ENCODE measurements at regions not wholly inside any gene's neighbourhood (a gene's known extent, or its start where the extent isn't known, plus 50 kb on each side); places are given as distances from the start of the nearest gene placed in this dataset.

DNA sequence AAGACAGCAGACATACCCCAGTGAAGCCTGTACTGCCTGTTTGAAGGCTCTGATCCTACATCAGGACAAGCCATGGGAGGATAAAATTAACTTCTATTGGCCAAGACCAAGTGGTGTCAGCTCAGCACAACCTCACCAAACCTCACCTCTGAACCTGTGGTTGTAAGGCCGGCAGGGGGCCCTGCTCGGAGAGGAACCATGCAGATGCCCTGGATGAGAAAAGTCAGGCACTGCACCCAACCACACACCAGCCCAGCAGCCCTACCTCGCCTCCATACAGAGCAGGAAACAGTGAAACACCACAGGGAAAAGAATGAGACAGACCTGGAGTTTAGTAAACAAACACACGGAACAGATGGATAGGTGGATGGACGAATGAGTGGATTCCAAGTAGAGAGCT lies 70.0 kb upstream of the PAX7 start:
- H4K20me1 ChIP-seq (ENCODE audit: insufficient read depth) = no peaks in the 10 kb centered on the region
- intact Hi-C loops (cut with micrococcal nuclease) = no loop called here
- POLR2A ChIA-PET = no interaction called here
- no peaks in the 10 kb centered on the region for H3K9me3 ChIP-seq (ENCODE audit: control insufficient read depth in 1 of 2, insufficient read depth in 1 of 2, low read depth in 1 of 2, low read length in 2 of 2)
- H3K9ac ChIP-seq (ENCODE audit: low read length) = no peak overlapping the region
- H3K36me3 ChIP-seq (ENCODE audit: control insufficient read depth in 1 of 2, insufficient read depth in 2 of 2, low read length in 2 of 2) = no peaks in the 10 kb centered on the region
- H2AFZ ChIP-seq (ENCODE audit: low read depth, low read length, poor library complexity, severe bottlenecking) = no peak overlapping the region
- peak; percentile 90 for ATAC-seq
- CTCF ChIA-PET = interaction anchor here (0.7 to 4.0 kb wide), 4 partner anchors 15 to 1012 kb away, joined by 3 to 30 read pairs (median 4); no protein-coding TSS in a partner anchor
- no TSS peak for BruUV-seq (replicated peaks)
- H3K4me3 ChIP-seq (replicated peaks in 1 of 2; ENCODE audit: low read depth in 1 of 2, low read length in 2 of 2) = no peak overlapping the region
- TF ChIP-seq POLR2AphosphoS5 (IDR thresholded peaks at IDR 0.05; ENCODE audit: low read depth, low read length) (no peak), CBX3 (IDR thresholded peaks at IDR 0.05; ENCODE audit: low read depth) (no peak), SP1 (IDR thresholded peaks at IDR 0.05; ENCODE audit: low read depth) (no peak), RAD21 (IDR thresholded peaks at IDR 0.05; ENCODE audit: low read depth) (peak; percentile 21; the same call in 1 of the 2 replicates), JUND (IDR thresholded peaks at IDR 0.05) (no peak)
- TF ChIP-seq, protein P1, sequence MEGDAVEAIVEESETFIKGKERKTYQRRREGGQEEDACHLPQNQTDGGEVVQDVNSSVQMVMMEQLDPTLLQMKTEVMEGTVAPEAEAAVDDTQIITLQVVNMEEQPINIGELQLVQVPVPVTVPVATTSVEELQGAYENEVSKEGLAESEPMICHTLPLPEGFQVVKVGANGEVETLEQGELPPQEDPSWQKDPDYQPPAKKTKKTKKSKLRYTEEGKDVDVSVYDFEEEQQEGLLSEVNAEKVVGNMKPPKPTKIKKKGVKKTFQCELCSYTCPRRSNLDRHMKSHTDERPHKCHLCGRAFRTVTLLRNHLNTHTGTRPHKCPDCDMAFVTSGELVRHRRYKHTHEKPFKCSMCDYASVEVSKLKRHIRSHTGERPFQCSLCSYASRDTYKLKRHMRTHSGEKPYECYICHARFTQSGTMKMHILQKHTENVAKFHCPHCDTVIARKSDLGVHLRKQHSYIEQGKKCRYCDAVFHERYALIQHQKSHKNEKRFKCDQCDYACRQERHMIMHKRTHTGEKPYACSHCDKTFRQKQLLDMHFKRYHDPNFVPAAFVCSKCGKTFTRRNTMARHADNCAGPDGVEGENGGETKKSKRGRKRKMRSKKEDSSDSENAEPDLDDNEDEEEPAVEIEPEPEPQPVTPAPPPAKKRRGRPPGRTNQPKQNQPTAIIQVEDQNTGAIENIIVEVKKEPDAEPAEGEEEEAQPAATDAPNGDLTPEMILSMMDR (IDR thresholded peaks at IDR 0.05 in 2 of 3, conservative IDR thresholded peaks at IDR 0.05 in 1 of 3; ENCODE audit: borderline replicate concordance in 1 of 3, insufficient read depth in 1 of 3, low read depth in 2 of 3, low read length in 2 of 3) = peak; percentile 20 to 58 (median 41); a peak in 4 of 6 replicates
- H3K4me1 ChIP-seq (ENCODE audit: control insufficient read depth in 1 of 2, insufficient read depth in 2 of 2, low read length in 2 of 2) = no peaks in the 10 kb centered on the region
- H3K4me2 ChIP-seq (ENCODE audit: low read length) = no peak overlapping the region
- RAD21 ChIA-PET (ENCODE audit: low non-redundant PET in 1 of 2, low total read pairs in 2 of 2, uncharacterized antibody in 2 of 2, unreplicated experiment in 2 of 2) = interaction anchor here in 1 of 2 experiments (0.6 kb wide), 1 partner anchor 756 kb away, joined by 3 read pairs; no protein-coding TSS in a partner anchor
- H3K27me3 ChIP-seq (ENCODE audit: insufficient read depth, low read length) = peaks cover 7% of the 10 kb centered on the region; the same call in 1 of the 2 replicates
- H3K9me2 ChIP-seq (ENCODE audit: insufficient read depth) = no peaks in the 10 kb centered on the region
- H3K79me2 ChIP-seq (ENCODE audit: insufficient read depth, low read length) = no peaks in the 10 kb centered on the region
- H3K27ac ChIP-seq (ENCODE audit: low read depth, low read length) = no peak overlapping the region
- DNase-seq (ENCODE audit: low read depth, low spot score) = no peak

DNA sequence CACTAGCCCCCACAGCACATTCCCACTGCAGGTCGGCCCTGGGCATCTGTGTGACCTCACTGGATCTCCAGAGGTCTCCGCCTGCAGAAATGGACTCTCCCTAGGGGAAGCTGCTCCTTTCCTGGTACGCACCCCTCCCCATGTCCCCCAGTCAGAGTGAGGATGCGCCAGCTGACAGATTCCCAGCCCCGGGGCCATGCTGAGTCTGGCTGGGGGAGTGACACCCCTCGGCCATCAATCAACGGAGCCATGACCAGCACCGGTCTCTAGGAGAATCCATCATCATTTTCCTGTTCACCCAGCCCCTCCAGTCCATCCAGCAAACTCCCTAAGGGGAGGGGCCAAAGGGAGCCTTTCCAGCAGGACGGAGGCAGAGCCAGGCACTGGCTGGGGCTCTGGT lies 68.7 kb upstream of the PAX7 start:
- TF ChIP-seq TCF7L2 (IDR thresholded peaks at IDR 0.05; ENCODE audit: borderline replicate concordance, extremely low read depth, insufficient read depth, insufficient read length) (no peak), SRF (IDR thresholded peaks at IDR 0.05; ENCODE audit: low read depth) (no peak), RAD21 (IDR thresholded peaks at IDR 0.05; ENCODE audit: low read depth) (no peak), FOSL1 (IDR thresholded peaks at IDR 0.05; ENCODE audit: low read depth) (no peak), EGR1 (IDR thresholded peaks at IDR 0.05; ENCODE audit: low read depth) (no peak), POLR2AphosphoS5 (IDR thresholded peaks at IDR 0.05; ENCODE audit: low read depth, low read length) (no peak)
- CTCF ChIA-PET = interaction anchor here (1.9 kb wide), 1 partner anchor 13 kb away, joined by 12 read pairs; no protein-coding TSS in a partner anchor
- intact Hi-C loops (cut with micrococcal nuclease) = no loop called here
- H3K79me2 ChIP-seq (ENCODE audit: insufficient read depth, low read length) = no peaks in the 10 kb centered on the region
- H3K9me2 ChIP-seq (ENCODE audit: insufficient read depth) = no peaks in the 10 kb centered on the region
- no TSS peak for BruUV-seq (replicated peaks)
- H3K9me3 ChIP-seq (ENCODE audit: control insufficient read depth in 1 of 2, insufficient read depth in 1 of 2, low read depth in 1 of 2, low read length in 2 of 2) = no peaks in the 10 kb centered on the region
- H3K27me3 ChIP-seq (ENCODE audit: insufficient read depth, low read length) = peaks cover 7% of the 10 kb centered on the region; the same call in 1 of the 2 replicates
- no peak overlapping the region for H3K9ac ChIP-seq (ENCODE audit: low read length)
- H3K36me3 ChIP-seq (ENCODE audit: control insufficient read depth in 1 of 2, insufficient read depth in 2 of 2, low read length in 2 of 2) = no peaks in the 10 kb centered on the region
- no peak for ATAC-seq
- H2AFZ ChIP-seq (ENCODE audit: low read depth, low read length, poor library complexity, severe bottlenecking) = no peak overlapping the region
- H3K4me3 ChIP-seq (replicated peaks in 1 of 2; ENCODE audit: low read depth in 1 of 2, low read length in 2 of 2) = no peak overlapping the region
- POLR2A ChIA-PET = no interaction called here
- H4K20me1 ChIP-seq (ENCODE audit: insufficient read depth) = no peaks in the 10 kb centered on the region
- RAD21 ChIA-PET (ENCODE audit: low non-redundant PET in 1 of 2, low total read pairs in 2 of 2, uncharacterized antibody in 2 of 2, unreplicated experiment in 2 of 2) = no interaction called here
- no peaks in the 10 kb centered on the region for H3K4me1 ChIP-seq (ENCODE audit: control insufficient read depth in 1 of 2, insufficient read depth in 2 of 2, low read length in 2 of 2)
- DNase-seq (ENCODE audit: low read depth, low spot score) = no peak
- no peak overlapping the region for H3K27ac ChIP-seq (ENCODE audit: low read depth, low read length)
- no peak overlapping the region for H3K4me2 ChIP-seq (ENCODE audit: low read length)

All from HCT116 (cell line).